ENCODE measurements at regions not wholly inside any gene's neighbourhood (a gene's known extent, or its start where the extent isn't known, plus 50 kb on each side); places are given as distances from the start of the nearest gene placed in this dataset.

DNA sequence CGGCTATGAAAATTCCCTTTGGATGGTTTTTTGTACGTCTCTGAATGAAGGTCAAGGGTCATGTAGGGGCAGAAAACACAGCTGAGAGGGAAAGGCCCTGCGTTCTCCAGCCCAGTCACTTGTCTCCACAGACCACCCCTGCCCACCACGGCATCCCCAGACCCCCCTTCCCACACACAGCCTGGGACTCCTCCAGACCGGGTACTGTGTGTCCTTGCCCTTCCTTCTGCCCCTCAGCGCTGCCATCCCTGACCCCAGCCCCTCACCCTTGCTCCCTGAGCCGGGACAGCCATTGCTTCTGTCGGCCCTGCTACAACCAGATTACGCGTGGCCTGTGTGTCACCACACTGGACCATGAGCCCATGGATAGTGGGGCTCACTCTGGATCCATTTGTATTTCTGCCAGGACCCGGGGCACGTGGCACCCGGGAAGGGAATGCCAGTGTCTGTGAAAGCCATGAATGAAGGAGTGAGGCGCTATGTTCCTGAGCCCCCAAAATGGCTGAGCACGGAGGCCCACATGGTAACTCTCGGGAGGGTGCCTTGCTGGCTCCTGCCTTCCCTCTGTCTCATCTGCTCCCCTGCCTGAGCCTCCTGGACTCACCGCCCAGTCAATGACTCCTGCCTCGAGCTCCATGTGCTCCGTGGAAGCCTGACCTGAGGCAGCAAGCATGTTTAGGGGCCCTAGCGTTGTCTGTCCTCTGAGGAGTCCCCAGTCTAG lies 139.1 kb upstream of the FOXF1 start:
- TF ChIP-seq, protein P1, sequence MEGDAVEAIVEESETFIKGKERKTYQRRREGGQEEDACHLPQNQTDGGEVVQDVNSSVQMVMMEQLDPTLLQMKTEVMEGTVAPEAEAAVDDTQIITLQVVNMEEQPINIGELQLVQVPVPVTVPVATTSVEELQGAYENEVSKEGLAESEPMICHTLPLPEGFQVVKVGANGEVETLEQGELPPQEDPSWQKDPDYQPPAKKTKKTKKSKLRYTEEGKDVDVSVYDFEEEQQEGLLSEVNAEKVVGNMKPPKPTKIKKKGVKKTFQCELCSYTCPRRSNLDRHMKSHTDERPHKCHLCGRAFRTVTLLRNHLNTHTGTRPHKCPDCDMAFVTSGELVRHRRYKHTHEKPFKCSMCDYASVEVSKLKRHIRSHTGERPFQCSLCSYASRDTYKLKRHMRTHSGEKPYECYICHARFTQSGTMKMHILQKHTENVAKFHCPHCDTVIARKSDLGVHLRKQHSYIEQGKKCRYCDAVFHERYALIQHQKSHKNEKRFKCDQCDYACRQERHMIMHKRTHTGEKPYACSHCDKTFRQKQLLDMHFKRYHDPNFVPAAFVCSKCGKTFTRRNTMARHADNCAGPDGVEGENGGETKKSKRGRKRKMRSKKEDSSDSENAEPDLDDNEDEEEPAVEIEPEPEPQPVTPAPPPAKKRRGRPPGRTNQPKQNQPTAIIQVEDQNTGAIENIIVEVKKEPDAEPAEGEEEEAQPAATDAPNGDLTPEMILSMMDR (IDR thresholded peaks at IDR 0.05; ENCODE audit: extremely low read depth, insufficient read depth, missing control alignments): no peak
- DNase-seq (ENCODE audit: low spot score): no peak
- in situ Hi-C loops (cut with MboI; ENCODE audit: low pct_unique_long_range_greater_than_20kb, low sequenced_read_pairs, unreplicated experiment): no loop called here

DNA sequence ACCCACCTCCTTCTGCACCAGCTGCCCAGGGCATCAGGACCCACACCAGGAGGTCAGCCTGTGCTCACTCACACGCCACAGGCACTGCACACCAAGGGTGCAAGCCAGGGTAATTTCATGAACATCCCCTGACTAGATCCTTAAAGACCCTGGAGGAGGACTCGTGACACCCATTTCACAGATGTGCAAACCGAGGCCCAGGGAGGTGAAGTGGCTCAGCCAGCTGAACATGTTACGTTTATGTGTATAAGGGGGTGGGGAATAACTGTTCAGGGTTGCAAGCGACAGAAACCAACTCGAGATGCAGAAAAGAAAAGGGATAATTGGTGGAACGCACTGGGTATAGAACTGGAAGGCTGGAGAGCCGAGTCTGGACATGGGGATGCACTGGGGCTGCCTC lies 138.1 kb upstream of the FOXF1 start:
- DNase-seq (ENCODE audit: low spot score): no peak
- in situ Hi-C loops (cut with MboI; ENCODE audit: low pct_unique_long_range_greater_than_20kb, low sequenced_read_pairs, unreplicated experiment): no loop called here
- TF ChIP-seq, protein P1 (IDR thresholded peaks at IDR 0.05; ENCODE audit: extremely low read depth, insufficient read depth, missing control alignments): no peak

DNA sequence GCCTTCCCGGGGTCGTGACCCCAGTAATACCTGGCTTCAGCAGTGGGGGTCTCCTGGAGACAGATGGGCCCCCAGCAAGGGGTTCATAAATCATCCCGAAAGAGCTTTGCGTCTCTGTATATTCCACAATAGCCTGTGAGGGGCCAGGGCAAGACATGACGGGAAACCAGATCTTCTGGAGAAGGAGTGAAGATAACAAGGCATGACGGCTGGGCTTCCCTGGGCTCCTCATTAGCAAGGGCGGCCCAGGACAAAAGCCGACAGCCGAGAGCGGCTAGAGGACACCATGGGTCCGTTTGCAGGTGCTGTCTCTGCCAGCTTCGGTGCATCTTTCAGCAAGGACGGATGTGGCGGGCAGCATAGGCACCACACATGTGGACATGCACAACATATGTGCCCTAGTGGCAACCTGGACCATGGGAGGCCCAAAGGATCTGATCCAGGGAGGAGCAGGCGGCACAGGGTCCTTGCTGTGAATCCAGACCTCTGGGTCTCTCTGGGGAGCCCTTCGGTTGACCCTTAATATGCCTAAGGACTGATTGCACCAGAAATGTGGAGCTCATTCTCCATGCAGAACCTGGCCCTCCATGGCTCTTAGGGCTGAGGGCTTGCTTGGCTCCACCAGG lies 136.9 kb upstream of the FOXF1 start:
- no peak for DNase-seq (ENCODE audit: low spot score)
- TF ChIP-seq, protein P1 (IDR thresholded peaks at IDR 0.05; ENCODE audit: extremely low read depth, insufficient read depth, missing control alignments): no peak
- in situ Hi-C loops (cut with MboI; ENCODE audit: low pct_unique_long_range_greater_than_20kb, low sequenced_read_pairs, unreplicated experiment): no loop called here

DNA sequence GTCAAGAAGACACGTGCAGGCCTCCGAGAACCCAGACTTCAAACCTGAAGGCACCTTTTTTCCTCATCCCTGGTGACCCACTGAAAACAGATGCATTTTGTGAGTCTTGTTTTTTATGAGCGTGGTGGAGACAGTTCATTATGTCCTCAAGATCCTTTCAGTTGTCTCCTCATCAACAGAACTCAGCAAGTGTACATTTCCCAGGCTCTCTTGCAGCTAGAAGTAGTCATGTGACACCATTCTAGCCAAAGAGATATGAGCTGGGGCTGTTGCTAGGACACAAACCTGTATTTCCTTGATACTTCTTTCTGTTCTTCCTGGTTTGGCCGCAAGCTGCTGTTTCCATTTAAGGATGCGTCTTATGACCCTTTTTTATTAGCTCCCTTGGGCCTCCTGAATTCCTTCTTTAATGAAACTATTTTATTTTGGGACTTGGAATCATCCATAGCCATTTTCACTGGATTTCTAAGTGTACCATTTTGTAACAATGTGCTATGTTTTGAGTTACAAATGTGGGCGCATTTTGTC lies 135.7 kb upstream of the FOXF1 start:
- in situ Hi-C loops (cut with MboI; ENCODE audit: low pct_unique_long_range_greater_than_20kb, low sequenced_read_pairs, unreplicated experiment): no loop called here
- no peak for DNase-seq (ENCODE audit: low spot score)
- TF ChIP-seq, protein P1 (IDR thresholded peaks at IDR 0.05; ENCODE audit: extremely low read depth, insufficient read depth, missing control alignments): no peak

DNA sequence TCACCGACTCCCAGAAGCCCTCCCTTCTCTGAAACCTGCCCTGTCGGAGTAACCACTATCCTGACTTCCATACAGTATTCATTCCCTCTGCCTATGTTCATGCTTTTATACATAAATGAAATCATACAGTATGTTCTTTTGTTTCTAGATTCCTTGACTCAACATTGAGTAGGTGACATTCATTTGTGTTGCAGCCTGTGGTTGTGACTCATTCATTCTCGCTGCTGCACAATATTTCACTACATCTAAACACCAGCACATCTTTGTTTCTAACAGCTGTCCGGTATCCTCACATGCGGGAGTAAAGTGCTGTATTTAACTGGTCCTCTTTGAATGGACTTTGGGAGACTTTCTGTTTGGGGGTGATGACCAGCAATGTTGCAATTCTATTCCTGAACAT lies 135.0 kb upstream of the FOXF1 start:
- in situ Hi-C loops (cut with MboI; ENCODE audit: low pct_unique_long_range_greater_than_20kb, low sequenced_read_pairs, unreplicated experiment): no loop called here
- TF ChIP-seq, protein P1 (IDR thresholded peaks at IDR 0.05; ENCODE audit: extremely low read depth, insufficient read depth, missing control alignments): no peak
- no peak for DNase-seq (ENCODE audit: low spot score)

DNA sequence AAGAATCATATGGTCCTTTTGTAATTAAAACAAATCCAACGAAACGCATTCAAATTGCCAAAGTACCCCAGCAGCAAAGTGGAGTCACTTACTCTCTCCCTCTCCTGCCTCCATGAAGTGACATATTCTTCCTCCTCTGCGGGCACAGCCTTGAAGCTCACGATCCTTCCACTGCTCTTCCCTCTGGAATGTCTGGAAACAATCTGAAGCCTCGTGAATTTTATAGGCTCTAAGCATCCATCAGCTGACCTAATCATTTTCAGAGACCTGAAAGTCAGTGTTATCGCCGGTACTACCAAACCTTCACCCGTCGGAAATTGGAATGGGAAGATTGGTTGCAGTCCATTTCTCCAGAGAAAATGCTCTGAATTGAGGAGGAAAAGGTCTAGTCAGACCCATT lies 134.5 kb upstream of the FOXF1 start:
- no peak for DNase-seq (ENCODE audit: low spot score)
- in situ Hi-C loops (cut with MboI; ENCODE audit: low pct_unique_long_range_greater_than_20kb, low sequenced_read_pairs, unreplicated experiment): no loop called here
- TF ChIP-seq, protein P1 (IDR thresholded peaks at IDR 0.05; ENCODE audit: extremely low read depth, insufficient read depth, missing control alignments): no peak

All from GM13977 (cell line).